ENCODE measurements at regions not wholly inside any gene's neighbourhood (a gene's known extent, or its start where the extent isn't known, plus 50 kb on each side); places are given as distances from the start of the nearest gene placed in this dataset.

DNA sequence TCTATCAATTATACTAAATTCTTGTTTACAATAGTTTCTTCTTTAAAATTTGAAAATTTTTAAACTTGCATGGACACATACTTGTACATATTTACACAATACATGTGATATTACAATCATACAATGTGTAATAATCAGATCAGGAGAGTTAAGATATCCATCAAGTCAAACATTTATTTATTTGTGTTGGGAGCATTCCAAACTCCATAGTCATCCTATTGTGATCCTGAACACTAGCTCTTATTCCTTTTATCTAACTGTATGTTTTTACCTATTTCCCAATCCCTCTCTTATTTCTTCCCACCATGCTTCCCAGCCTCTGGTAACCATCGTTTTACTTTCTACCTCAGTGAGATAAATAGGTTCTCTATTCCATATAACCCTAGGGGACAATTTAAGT, 1219.2 kb downstream of the ZPLD1 start:
- DNase-seq (ENCODE audit: low spot score), result no peak
- Histone ChIP-seq H3K36me3 (replicated peaks; ENCODE audit: insufficient read depth, low read depth) (no peaks in the 10 kb centered on the region), H3K4me2 (no peak overlapping the region), H3K79me2 (no peaks in the 10 kb centered on the region), H3K27ac (no peak overlapping the region), H3K9me3 (ENCODE audit: low read depth) (no peaks in the 10 kb centered on the region), H3K4me3 (no peak overlapping the region), H3K27me3 (no peaks in the 10 kb centered on the region), H2AFZ (no peak overlapping the region), H4K20me1 (ENCODE audit: insufficient read depth, poor library complexity, severe bottlenecking) (no peaks in the 10 kb centered on the region), H3K4me1 (ENCODE audit: insufficient read depth) (no peaks in the 10 kb centered on the region), H3K9me2 (replicated peaks; ENCODE audit: insufficient read depth) (no peaks in the 10 kb centered on the region)
- WGBS (ENCODE audit: low lambda C conversion rate, missing lambda C conversion rate), result 68% methylated on average over 1 of the region's 1 CpG
- TF ChIP-seq EZH2phosphoT487 (IDR thresholded peaks at IDR 0.05; ENCODE audit: low read depth, severe bottlenecking, unreplicated experiment) (no peak), EZH2 (IDR thresholded peaks at IDR 0.05; ENCODE audit: borderline replicate concordance) (no peak)
- TF ChIP-seq, protein P1, sequence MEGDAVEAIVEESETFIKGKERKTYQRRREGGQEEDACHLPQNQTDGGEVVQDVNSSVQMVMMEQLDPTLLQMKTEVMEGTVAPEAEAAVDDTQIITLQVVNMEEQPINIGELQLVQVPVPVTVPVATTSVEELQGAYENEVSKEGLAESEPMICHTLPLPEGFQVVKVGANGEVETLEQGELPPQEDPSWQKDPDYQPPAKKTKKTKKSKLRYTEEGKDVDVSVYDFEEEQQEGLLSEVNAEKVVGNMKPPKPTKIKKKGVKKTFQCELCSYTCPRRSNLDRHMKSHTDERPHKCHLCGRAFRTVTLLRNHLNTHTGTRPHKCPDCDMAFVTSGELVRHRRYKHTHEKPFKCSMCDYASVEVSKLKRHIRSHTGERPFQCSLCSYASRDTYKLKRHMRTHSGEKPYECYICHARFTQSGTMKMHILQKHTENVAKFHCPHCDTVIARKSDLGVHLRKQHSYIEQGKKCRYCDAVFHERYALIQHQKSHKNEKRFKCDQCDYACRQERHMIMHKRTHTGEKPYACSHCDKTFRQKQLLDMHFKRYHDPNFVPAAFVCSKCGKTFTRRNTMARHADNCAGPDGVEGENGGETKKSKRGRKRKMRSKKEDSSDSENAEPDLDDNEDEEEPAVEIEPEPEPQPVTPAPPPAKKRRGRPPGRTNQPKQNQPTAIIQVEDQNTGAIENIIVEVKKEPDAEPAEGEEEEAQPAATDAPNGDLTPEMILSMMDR (IDR thresholded peaks at IDR 0.05; ENCODE audit: poor library complexity), result no peak

DNA sequence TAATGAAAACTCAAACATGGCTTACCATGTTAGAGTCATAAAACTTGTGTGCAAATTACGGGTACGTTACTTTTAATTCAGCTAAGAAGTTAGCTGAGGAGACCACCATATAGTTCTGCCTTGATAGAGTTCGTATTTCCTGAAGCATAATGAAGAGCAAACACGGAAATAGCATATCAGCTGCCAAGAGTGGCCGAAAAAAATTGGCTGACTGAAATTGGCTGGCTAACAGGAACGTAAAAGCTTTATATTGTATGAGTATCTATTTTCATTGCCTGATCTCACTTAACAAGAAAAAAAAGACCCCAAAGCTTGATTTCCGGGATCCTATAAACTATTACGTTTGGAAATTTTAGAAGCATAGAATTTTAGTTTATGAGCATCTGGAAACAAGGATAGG, 1222.9 kb downstream of the ZPLD1 start:
- peak; percentile 3 for DNase-seq (ENCODE audit: low spot score)
- Histone ChIP-seq H3K27me3 (no peaks in the 10 kb centered on the region), H2AFZ (no peak overlapping the region), H3K4me2 (no peak overlapping the region), H3K27ac (no peak overlapping the region), H3K9me2 (replicated peaks; ENCODE audit: insufficient read depth) (no peaks in the 10 kb centered on the region), H3K9me3 (ENCODE audit: low read depth) (no peaks in the 10 kb centered on the region), H3K4me3 (no peak overlapping the region), H3K79me2 (no peaks in the 10 kb centered on the region), H3K36me3 (replicated peaks; ENCODE audit: insufficient read depth, low read depth) (no peaks in the 10 kb centered on the region), H3K4me1 (ENCODE audit: insufficient read depth) (no peaks in the 10 kb centered on the region), H4K20me1 (ENCODE audit: insufficient read depth, poor library complexity, severe bottlenecking) (no peaks in the 10 kb centered on the region)
- no peak for TF ChIP-seq EZH2 (IDR thresholded peaks at IDR 0.05; ENCODE audit: borderline replicate concordance)
- TF ChIP-seq, protein P1 (IDR thresholded peaks at IDR 0.05; ENCODE audit: poor library complexity), result no peak
- no peak for TF ChIP-seq EZH2phosphoT487 (IDR thresholded peaks at IDR 0.05; ENCODE audit: low read depth, severe bottlenecking, unreplicated experiment)
- WGBS (ENCODE audit: low lambda C conversion rate, missing lambda C conversion rate), result 60% methylated on average over 8 of the region's 8 CpGs

DNA sequence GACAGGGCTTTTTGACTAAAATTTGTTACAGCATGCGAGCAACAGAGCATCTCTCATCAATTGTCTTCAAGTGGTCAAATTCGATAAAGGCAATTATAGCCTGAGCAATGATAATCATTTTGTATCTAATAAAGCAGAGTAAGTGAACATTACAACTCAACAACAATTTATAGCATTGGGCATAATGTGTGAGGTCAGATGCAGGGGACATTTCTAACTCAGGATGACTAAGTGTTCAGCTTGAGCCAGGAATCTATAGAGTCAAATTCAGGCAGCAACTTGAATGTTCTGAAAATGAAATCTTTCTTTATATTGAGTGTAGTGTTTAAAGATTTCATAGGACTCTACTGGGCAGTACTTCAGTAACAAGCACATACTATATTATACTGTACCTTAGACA, 1226.0 kb downstream of the ZPLD1 start:
- Histone ChIP-seq H3K27ac (no peak overlapping the region), H3K4me3 (no peak overlapping the region), H3K9me2 (replicated peaks; ENCODE audit: insufficient read depth) (no peaks in the 10 kb centered on the region), H3K36me3 (replicated peaks; ENCODE audit: insufficient read depth, low read depth) (no peaks in the 10 kb centered on the region), H3K27me3 (no peaks in the 10 kb centered on the region), H3K4me1 (ENCODE audit: insufficient read depth) (no peaks in the 10 kb centered on the region), H4K20me1 (ENCODE audit: insufficient read depth, poor library complexity, severe bottlenecking) (no peaks in the 10 kb centered on the region), H3K4me2 (no peak overlapping the region), H3K9me3 (ENCODE audit: low read depth) (no peaks in the 10 kb centered on the region), H2AFZ (no peak overlapping the region), H3K79me2 (no peaks in the 10 kb centered on the region)
- WGBS (ENCODE audit: low lambda C conversion rate, missing lambda C conversion rate), result 93% methylated on average over 2 of the region's 2 CpGs
- no peak for DNase-seq (ENCODE audit: low spot score)
- TF ChIP-seq EZH2 (IDR thresholded peaks at IDR 0.05; ENCODE audit: borderline replicate concordance), result no peak

DNA sequence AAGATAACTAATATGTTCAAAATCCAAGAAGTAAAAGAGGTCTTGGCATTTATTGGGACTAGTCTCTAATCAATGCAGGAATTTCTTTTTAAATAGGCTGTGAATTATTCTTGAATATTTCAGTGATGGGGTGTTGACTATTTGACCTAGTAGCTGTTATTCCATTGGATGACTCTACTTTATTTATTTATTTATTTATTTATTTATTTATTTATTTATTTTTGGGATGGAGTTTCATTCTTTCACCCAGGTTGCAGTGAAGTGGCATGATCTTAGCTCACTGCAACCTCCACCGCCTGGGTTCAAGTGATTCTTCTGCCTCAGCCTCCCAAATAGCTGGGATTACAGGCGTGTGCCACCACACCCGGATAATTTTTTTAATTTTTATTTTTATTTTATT, 1227.8 kb downstream of the ZPLD1 start:
- no peaks in the 10 kb centered on the region for H3K27me3 ChIP-seq
- H3K79me2 ChIP-seq, result no peaks in the 10 kb centered on the region
- no peak overlapping the region for H2AFZ ChIP-seq
- H3K4me3 ChIP-seq, result no peak overlapping the region
- 98% methylated on average over 3 of the region's 3 CpGs for WGBS (ENCODE audit: low lambda C conversion rate, missing lambda C conversion rate)
- H3K4me2 ChIP-seq, result no peak overlapping the region
- TF ChIP-seq EZH2phosphoT487 (IDR thresholded peaks at IDR 0.05; ENCODE audit: low read depth, severe bottlenecking, unreplicated experiment), result no peak
- TF ChIP-seq EZH2 (IDR thresholded peaks at IDR 0.05; ENCODE audit: borderline replicate concordance), result no peak
- TF ChIP-seq, protein P1 (IDR thresholded peaks at IDR 0.05; ENCODE audit: poor library complexity), result no peak
- no peaks in the 10 kb centered on the region for H3K9me3 ChIP-seq (ENCODE audit: low read depth)
- H4K20me1 ChIP-seq (ENCODE audit: insufficient read depth, poor library complexity, severe bottlenecking), result no peaks in the 10 kb centered on the region
- DNase-seq (ENCODE audit: low spot score), result no peak
- no peaks in the 10 kb centered on the region for H3K4me1 ChIP-seq (ENCODE audit: insufficient read depth)
- H3K27ac ChIP-seq, result no peak overlapping the region
- H3K36me3 ChIP-seq (replicated peaks; ENCODE audit: insufficient read depth, low read depth), result no peaks in the 10 kb centered on the region
- H3K9me2 ChIP-seq (replicated peaks; ENCODE audit: insufficient read depth), result no peaks in the 10 kb centered on the region
